OCI-LY3 (cell line): ENCODE measurements at regions not wholly inside any gene's neighbourhood (a gene's known extent, or its start where the extent isn't known, plus 50 kb on each side); places are given as distances from the start of the nearest gene placed in this dataset.

ENCODE experiments used
- EZH2phosphoT487 ChIP-seq: fragments of 200-600 bp; shearing (Covaris generic); IDR thresholded peaks from 2 replicates; pipeline ENCODE4 v1.6.1; 2018; ENCODE audit warnings: antibody characterized with exemption, mixed run types, low read depth
- TF ChIP-seq, protein P1 (sequence below): fragments of 200-600, 300-600 bp; sonication (generic); IDR thresholded peaks from 2 replicates; pipeline ENCODE4 v1.5.1; 2014; ENCODE audit warnings: antibody characterized with exemption, low read length, low read depth

DNA sequence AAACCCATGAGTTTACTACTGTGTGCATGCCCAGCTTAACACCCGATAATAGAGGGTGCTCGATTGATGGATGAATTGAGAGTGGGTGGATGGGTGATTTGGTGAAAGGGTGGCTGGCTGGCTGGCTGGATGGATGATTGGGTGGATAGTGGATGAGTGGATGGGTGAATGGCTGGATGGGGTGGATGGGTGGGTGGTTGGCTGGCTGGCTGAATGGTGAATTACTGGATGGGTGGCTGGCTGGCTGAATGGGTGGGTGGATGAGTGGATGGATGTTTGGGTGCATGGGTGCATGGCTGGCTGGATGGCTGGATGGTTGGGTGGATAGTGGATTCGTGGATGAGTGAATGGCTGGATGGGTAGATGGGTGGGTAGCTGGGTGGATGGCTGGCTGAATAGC, 201.1 kb downstream of the IRX1 start:
- TF ChIP-seq, protein P1, sequence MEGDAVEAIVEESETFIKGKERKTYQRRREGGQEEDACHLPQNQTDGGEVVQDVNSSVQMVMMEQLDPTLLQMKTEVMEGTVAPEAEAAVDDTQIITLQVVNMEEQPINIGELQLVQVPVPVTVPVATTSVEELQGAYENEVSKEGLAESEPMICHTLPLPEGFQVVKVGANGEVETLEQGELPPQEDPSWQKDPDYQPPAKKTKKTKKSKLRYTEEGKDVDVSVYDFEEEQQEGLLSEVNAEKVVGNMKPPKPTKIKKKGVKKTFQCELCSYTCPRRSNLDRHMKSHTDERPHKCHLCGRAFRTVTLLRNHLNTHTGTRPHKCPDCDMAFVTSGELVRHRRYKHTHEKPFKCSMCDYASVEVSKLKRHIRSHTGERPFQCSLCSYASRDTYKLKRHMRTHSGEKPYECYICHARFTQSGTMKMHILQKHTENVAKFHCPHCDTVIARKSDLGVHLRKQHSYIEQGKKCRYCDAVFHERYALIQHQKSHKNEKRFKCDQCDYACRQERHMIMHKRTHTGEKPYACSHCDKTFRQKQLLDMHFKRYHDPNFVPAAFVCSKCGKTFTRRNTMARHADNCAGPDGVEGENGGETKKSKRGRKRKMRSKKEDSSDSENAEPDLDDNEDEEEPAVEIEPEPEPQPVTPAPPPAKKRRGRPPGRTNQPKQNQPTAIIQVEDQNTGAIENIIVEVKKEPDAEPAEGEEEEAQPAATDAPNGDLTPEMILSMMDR: no peak
- no peak for TF ChIP-seq EZH2phosphoT487
